Activated T-helper 1 cell treated with Interleukin-2 at 50 U/mL for 16 hours (primary cell): ENCODE measurements at regions not wholly inside any gene's neighbourhood (a gene's known extent, or its start where the extent isn't known, plus 50 kb on each side); places are given as distances from the start of the nearest gene placed in this dataset.

Experiments
- DNase-seq: peaks from one replicate; pipeline ENCODE4 v3.0.0-alpha.2; 2020; ENCODE audit warnings: low read depth

DNA sequence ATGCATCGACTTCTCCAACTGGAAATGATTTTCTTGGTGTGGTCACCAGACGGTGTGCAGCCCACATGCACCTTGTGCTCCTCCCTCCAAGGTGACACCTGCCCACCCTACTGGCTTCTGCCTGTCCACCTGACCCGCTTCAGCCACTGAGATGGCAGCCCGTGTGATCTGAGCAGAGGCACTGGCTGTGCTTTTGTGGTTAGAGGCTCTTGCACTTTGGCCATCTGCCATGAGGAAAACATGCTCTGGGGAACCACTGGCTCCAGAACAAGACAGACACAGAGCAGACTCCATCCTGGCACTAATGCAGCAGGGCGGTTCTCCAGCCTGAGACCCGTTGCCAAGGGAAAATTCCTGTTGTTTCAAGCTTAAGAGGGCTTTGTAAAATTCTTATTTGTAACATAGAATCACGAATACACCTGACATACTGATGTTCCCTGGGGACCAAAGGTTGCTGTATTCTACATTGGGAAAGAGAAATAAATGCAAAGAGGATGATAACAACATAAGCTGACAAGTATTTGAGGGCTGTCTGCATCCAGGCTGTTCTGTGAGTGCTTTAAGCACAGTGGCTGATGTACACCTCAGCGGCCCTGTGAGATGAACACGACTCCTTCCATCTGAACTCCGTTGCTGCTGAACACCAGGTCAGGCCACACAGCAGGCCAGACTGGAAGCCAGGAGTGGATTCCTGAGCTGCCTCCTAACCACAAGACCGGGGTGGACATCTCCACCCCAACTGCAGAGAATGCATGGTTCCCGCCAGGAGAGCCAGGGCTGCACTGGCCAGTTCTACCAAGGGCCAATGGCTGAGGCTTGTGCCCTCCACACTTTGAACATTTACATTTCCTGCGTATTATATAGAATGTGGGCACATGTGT lies 820.4 kb downstream of the GALR1 start:
- no peak for DNase-seq

DNA sequence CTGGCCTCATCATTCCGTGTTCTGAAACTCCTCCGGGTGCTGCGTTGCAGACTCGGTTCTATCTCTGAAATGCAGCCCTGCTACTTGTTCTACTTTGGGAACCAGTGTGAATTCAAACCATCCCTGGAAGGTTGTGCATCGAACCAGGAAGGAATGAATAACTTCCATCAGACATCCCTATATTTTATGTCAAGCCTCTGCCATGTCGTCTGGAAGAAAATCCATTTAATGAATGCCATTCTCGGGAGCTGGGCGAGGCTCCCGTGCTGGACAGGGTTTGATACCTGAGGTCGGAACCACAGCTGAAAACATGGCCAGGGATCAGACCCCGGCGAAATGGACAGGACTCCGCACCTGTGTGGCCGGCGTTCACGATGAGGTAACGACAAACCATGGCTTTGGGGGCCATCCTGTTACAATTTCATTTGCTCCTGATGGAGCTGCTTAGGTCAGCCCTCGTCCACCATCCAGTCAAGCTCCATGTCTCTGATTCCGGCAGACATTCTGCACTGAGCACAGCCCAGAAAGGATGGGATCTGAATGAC lies 821.6 kb downstream of the GALR1 start:
- no peak for DNase-seq

DNA sequence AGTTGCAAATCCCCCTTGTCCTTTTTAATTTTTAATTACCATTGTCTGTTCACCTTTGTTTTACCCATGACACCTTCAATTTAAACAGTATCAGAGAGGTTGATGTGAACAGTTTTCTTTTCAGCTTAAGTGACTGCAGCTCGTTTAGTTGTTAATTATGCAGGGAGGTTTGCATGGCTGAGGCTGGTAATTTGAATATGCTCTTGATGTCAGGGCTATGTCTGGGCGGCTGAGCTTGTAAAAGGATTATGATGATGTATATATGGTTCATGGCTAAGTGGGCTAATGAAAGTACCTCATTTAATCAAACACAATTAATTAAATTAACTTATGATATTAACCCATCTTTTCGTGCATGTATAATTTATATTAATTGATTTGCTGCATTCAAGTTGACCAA lies 822.1 kb downstream of the GALR1 start:
- DNase-seq = no peak

DNA sequence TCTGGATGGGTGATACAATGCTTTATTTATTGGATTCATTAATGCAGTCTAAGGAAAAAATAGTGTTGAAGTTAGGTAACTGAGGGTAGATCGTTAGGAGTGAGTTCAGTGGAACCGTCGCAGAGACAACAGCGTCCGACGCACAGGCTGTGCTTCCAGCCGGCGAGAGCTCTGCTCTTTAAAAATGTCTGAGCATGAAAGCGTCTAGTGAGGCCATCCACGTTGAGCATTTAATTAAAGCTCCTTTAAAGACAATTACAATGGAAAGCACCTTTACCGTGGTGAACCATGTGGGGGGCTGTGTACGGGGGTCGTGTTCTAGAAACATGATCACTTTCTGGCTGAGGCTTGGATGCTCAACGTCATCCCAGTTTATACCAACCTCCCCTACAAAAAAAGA lies 822.7 kb downstream of the GALR1 start:
- DNase-seq = no peak

DNA sequence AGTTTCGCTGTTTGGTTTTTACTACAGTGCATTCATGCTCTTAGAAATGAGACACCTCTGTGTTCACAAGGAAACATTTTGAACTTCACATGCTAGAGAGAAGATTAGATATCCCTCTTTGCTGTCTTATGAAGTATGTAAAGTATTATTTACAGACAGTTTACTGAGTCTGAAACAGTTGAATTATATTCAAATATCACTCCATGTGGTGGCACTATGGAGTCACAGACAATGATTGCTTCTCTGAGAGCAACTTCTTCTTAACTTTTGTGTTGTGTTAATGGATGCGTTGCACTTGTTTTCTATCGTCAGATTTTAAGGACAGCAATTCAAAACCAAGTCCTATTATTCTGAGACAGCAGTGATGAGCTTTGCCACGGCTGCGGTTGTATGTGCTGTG lies 823.6 kb downstream of the GALR1 start:
- DNase-seq = no peak

DNA sequence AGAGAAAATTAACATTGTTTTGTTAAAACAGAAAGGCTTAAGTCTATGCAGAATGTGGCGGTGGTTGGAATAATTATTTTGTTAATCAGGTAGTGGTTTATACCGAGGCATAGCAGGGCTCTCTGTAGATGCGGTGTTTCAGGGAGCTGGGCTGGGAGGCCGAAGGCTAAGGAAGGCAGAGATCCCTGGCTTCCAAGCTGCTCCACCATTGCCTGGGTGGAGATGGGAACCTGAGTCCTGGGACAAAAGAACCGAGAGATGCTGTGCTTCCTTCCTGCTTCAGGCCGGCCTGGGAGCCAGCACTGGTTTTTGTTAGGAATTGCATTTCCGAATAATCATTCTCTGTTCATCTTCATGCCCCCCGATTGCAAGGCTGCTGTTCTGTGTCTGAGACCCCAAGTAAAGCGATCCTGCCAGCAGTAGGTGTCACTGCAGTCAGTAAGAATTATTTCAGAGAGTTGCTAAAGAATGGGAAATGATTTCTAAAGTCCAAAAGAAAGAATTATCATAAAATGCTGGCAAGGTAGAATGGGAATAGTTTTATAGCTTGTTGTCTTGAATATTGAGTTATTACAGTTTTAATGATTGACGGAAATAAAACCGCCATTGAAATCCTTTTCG lies 824.9 kb downstream of the GALR1 start:
- DNase-seq = no peak

DNA sequence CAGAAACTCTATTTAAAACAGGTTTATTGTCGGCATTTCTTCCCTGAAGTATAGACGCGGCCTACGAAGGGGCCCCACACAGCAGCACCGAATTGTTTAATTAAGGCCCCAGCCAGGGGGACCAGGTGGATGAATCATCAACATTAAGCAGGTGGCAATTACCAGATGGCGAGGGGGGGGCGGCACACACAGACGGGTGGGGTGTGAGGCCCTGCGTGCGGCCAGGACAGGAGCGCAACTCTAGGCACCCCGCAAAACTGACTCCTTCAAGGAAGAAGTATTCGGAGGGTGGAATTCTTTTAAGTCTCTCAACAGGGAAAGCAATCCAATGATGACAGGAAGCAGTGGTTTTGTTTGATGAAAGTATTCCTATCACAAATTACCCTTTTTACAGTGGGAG lies 830.4 kb downstream of the GALR1 start:
- no peak for DNase-seq

DNA sequence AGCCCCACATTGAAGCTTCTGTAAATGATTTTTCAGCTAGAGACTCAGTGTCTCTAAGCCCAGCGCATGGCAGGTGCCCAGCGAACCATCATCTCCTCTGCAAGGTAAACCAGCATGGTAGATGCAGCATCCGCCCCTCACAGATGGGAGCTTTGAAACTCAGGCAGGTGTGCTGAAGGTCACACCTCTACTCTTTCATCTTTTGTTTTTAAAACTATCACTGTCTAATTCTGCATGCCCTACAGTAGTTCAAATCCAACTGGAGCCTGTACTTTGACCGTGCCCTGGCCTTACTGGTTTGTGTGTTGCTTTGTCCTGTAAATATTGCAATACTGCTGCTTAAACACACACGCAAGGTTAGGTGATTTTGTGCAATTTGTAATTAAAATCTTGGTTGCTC lies 831.1 kb downstream of the GALR1 start:
- DNase-seq = no peak

DNA sequence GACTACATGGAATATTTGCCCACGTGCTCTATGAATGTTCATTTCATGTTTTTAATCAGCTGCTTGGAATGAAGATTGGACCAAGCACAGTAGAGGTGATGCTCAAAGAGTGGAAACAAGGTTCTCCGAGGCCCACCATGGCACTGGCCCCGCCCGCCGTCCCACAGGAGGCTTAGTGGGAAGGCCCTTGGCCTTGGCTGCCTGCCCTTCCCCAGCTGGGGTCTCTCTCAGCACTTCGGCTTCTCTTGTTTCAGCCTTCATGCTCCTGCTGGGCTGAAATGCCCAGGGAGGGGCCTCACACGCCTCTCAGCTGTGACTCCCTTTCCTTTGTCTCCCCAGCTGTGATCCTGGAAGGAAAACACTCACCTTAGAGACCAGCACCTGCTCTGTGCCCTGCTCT lies 833.2 kb downstream of the GALR1 start:
- DNase-seq = no peak

DNA sequence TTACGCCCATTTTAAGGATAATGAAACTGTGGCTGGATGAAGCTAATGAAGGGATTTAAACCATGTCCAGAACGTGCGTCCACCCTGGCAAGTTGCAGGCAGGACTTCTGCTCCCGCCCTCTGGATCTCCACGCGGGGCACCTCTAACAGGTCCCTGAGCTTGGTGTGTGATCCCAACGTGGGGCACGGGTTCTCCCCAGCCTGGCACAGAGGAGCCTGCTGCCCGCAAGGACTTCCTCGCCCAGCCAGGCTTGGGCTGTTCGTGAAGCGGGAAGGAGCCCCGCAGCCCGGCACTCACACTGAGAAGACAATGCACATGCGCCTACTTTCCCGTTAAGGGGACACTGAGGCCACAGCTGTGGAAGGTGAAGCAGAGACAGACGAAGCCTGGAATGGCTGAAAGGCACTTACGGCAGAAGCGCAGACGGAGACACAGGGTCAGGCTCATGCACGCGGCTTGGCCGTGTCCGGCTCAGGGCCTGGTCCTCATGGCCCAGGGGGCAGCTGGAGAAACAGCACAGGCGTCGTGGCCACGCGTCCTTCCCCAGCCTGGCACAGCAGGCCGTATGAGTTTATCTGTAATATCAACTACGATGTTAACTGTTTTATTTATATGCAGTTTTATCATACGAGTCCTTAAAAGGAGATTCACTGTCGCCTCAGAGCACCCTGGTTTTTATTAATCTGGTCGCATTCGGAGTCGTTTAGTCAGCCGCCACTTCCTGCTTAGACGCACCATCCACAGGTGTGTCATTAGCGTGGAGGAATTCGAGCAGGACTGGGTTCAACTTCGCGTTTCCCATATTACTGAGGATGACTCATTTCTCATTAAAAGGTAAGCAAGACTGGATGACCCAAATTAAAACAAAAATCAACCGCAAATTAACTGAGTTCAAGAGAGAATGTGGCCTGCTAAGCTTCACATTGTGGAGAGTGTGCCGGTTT lies 835.9 kb downstream of the GALR1 start:
- no peak for DNase-seq

DNA sequence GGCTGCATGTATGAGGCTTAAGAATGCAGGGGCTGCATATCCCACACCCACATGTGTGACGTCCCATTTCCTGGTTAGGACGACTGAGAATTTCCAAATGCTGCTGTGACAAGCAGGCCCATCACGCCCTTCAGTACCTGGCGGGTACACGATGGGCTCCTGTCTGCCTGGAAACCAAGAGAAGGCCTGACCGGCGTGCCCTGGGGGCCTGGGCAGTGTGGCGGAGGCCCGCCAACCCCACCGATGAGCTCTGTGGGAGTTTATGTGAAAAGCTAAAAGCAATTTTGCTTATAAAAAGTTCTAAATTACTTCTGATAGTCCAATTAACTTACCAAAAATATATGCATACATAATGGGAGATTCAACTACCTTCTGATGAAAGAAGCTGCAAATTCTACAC lies 837.3 kb downstream of the GALR1 start:
- DNase-seq = no peak

DNA sequence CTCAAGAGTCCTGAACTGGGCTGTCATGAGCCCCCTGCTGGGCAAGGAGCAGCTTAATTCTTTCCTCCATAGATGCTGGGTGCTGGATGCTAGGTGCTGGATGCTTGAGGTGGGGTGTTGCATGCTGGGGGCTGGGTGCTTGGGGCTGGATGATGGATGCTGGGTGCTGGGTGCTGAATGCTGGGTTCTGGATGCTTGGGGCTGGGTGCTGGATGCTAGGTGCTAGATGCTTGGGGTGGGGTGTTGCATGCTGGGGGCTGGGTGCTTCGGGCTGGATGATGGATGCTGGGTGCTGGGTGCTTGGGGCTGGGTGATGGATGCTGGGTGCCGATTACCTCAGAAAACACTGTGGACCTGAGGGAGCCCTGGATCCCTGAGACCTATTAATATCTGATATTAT lies 837.7 kb downstream of the GALR1 start:
- DNase-seq = no peak

DNA sequence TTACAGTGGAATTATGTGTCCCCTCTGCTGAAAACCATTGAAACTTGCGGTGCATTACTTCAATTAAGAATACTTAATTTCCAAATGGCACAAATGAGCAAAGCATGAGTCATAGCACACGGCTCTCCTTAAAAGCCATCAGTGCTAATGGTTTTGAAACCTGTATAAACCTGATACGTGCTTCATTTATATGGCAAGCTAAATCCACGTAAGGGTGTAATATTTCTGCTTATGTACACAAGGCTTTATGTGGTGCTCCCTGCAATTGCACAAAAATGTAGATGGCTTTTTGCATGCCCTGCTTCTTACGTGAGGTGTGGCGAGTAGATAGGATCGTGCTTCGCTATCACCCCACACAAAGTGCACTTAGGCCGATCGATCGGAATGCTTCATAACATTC lies 840.9 kb downstream of the GALR1 start:
- DNase-seq = no peak

DNA sequence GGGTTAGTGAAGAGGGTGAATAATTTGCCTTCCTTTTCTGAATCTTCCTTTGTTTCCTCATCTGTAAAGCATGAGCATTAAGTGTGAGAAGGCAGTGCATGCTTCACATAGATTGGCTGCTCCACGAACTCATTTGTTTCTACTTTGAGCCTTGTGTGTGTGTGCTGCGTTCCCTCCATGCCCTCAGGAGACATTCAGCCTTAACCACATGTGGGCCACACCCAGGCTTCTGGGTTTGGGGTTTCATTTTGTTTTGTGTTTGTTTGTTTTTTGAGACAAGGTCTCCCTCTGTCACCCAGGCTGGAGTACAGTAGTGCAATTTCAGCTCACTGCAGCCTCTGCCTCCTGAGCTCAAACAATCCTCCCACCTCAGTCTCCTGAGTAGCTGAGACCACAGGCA lies 843.3 kb downstream of the GALR1 start:
- no peak for DNase-seq

DNA sequence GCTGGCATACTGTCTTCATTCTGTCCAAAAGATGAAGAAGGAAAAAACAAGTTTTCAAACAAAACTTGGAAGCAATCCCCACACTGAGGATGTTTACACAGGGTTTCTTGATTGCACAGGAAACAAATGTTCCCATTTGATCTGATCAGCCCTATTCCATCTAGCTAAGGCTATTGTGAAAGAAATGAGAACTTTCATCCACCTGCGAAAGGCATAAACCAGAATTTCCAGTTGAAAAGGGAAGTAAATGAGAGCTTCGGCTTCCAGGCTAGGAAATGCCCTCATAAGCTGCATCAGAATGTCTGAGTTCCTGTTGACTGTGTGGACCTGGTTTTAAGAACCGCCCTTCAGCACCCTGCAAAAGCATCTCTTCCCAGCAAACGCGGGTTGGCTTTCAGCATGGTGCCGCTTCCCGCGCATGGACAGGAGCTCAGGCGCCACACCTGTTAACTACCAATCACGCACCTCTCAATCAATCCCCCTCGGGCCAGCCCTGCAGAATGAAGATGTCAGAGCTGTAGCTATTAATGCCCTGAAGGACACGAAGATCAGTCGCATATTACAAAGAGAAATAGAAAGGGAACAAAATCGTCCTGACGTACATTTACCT lies 850.4 kb downstream of the GALR1 start:
- no peak for DNase-seq

DNA sequence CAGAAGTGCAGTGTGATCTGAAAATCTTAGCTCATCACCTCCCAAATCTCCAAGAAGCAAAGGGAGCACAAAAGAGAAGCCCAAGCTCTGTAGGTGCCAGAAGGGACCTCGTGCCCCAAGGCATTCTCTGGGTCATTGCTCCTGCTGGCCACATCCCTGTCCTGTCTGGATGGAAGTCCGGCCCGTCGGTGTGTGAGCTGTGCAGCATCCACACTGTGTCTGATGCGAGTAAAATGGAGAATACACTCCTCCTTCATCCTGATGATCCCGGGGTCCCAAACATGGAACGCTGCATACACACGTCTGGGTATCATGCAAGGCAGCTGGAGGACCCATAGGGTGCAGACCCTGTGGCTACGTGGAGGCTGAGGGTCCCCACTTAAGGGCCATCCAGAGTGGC lies 851.4 kb downstream of the GALR1 start:
- no peak for DNase-seq

DNA sequence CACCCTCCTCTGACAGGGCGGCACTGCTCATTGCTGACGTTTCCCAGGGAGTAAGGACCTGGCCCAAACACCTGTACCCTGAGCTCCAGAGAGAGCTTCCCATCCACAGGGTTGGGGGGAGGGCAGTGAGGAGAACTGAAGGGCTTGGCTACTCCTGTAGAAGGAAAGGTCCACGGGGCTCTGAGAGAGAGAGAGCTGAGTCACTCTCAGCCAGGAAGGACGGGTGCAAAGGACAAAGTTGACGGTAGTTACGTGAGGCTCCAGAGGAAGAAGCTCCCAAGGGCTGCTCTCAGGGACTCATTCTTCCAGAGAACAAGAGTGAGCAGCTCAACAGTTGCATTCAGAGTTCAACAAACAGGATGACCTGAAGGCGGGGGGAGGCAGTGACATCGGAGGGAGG lies 852.5 kb downstream of the GALR1 start:
- no peak for DNase-seq

DNA sequence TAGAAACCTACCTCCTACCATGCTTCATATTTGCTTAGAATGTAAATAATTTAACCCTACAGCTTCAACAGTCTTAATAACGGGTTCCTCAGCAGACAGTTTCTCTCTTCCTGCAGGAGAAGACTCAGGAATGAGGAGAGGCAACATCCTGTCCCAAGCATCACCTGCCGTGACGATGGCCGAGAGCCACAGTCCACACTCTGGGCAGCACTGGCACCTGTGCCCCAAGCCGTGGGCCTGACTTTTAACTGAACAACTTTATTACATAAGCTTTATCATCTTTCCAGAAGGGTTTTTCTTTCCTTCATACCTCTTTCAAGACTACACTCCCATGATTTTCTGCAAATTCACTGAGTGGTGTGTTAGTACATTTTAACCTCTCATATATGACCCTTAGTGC lies 856.0 kb downstream of the GALR1 start:
- no peak for DNase-seq

DNA sequence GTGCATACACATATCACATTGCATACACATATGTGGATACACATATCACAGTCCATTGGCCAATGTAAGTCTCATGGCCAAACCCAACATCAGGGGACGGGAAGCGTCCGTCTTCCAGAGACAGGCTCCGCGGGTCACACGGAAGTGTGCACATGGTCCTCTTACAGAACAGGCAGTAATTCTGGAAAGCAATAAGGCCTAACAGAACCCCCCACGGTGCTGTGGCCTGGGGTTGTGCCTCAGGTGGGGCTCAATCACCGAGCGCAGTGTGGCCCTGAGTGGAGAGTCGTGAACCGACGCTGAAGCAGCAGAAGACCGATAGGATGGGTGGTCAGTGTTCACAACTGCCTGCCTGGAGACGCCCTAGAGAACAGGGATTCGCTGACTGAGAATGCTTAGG lies 857.3 kb downstream of the GALR1 start:
- no peak for DNase-seq

DNA sequence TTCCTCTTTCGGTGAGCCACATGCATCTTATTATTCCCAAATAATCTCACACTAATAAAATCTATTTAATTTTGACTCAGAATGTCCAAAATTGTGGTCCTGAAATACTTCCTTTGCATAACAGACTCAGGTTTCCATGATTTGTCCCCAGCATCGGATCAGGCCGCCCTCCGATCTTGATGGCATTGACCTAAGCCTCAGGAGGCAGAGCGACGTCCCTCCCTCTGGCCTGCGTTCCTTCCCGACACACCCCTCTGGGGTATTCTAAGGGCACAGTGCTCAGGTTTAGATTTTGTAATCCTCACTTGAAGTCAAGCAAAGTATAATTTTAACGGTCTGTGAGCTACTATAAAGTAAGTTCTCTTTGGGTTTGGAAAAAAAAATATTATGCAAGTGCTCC lies 857.7 kb downstream of the GALR1 start:
- no peak for DNase-seq

DNA sequence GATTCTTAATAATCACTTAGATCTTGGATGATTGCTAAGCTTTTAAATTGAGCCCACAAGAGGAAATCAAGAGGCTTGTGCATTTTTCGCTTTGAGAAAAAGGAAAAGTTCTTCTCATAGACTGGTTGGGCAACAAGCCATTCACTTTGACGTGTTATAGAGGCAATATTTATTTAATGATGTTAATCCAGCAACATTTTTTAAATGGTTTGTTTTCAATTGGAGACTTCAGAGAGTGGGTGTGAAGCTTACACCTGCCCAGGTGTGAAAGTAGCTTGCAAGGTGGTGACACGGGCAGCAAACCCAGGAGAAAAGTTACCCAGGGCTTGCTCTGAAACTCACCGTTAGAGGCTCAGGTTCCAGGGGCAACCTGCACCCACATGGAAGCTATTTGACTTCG lies 858.9 kb downstream of the GALR1 start:
- no peak for DNase-seq
